HEK293T (cell line): ENCODE measurements at regions not wholly inside any gene's neighbourhood (a gene's known extent, or its start where the extent isn't known, plus 50 kb on each side); places are given as distances from the start of the nearest gene placed in this dataset.

Source experiments
- CTCF ChIA-PET: fragments of 350-600 bp; formaldehyde crosslinking; extraction: SDS; loops from one replicate; lab custom pipeline; 2021; ENCODE audit warnings: antibody characterized with exemption, inconsistent platforms; lab: Yijun Ruan, JAX
- POLR2A ChIA-PET: fragments of 350-600 bp; formaldehyde crosslinking; extraction: SDS; loops from one replicate; lab custom pipeline; 2020; ENCODE audit warnings: antibody characterized with exemption, inconsistent platforms; lab: Yijun Ruan, JAX
- DNase-seq: peaks from one replicate; pipeline ENCODE4 v3.0.0; 2012; ENCODE audit warnings: mixed read lengths; ENCODE audit errors: extremely low spot score
- ARNT ChIP-seq: fragments of 450-650 bp; IDR thresholded peaks from 2 replicates; pipeline ENCODE4 v1.6.1; 2017; ENCODE audit warnings: mild to moderate bottlenecking
- BHLHE40 ChIP-seq: fragments of 450-650 bp; IDR thresholded peaks from 2 replicates; pipeline ENCODE4 v1.6.1; 2016; ENCODE audit warnings: mild to moderate bottlenecking, moderate library complexity, borderline replicate concordance
- CTBP1 ChIP-seq: fragments of 450-650 bp; IDR thresholded peaks from 2 replicates; pipeline ENCODE4 v1.6.1; 2016; ENCODE audit warnings: borderline replicate concordance
- ELF4 ChIP-seq: fragments of 450-650 bp; IDR thresholded peaks from 2 replicates; pipeline ENCODE4 v1.6.1; 2017; ENCODE audit warnings: antibody characterized with exemption
- FOXA1 ChIP-seq: fragments of 450-650 bp; IDR thresholded peaks from 2 replicates; pipeline ENCODE4 v1.6.1; 2016; ENCODE audit warnings: mild to moderate bottlenecking
- FOXK2 ChIP-seq: fragments of 450-650 bp; IDR thresholded peaks from 2 replicates; pipeline ENCODE4 v1.6.1; 2016; ENCODE audit warnings: mild to moderate bottlenecking
- FOXM1 ChIP-seq: fragments of 450-650 bp; IDR thresholded peaks from 2 replicates; pipeline ENCODE4 v1.6.1; 2017; ENCODE audit warnings: mild to moderate bottlenecking, borderline replicate concordance
- HDGF ChIP-seq: fragments of 450-650 bp; IDR thresholded peaks from 2 replicates; pipeline ENCODE4 v1.6.1; 2017; ENCODE audit warnings: antibody characterized with exemption, borderline replicate concordance
- L3MBTL2 ChIP-seq: fragments of 450-650 bp; conservative IDR thresholded peaks from 2 replicates; pipeline ENCODE4 v1.6.1; 2016; ENCODE audit warnings: mild to moderate bottlenecking
- LEF1 ChIP-seq: fragments of 450-650 bp; IDR thresholded peaks from 2 replicates; pipeline ENCODE4 v1.6.1; 2017; ENCODE audit warnings: mild to moderate bottlenecking, borderline replicate concordance
- NFRKB ChIP-seq: fragments of 450-650 bp; IDR thresholded peaks from 2 replicates; pipeline ENCODE4 v1.6.1; 2016; ENCODE audit warnings: mild to moderate bottlenecking, moderate library complexity
- PKNOX1 ChIP-seq: fragments of 450-650 bp; IDR thresholded peaks from 2 replicates; pipeline ENCODE4 v1.6.1; 2016
- SP1 ChIP-seq: fragments of 450-650 bp; IDR thresholded peaks from 2 replicates; pipeline ENCODE4 v1.6.1; 2017
- SUZ12 ChIP-seq: fragments of 450-650 bp; IDR thresholded peaks from 2 replicates; pipeline ENCODE4 v1.6.1; 2016; ENCODE audit warnings: mild to moderate bottlenecking
- TARDBP ChIP-seq: fragments of 450-650 bp; IDR thresholded peaks from 2 replicates; pipeline ENCODE4 v1.6.1; 2016
- ZNF384 ChIP-seq: fragments of 450-650 bp; IDR thresholded peaks from 2 replicates; pipeline ENCODE4 v1.6.1; 2016

GRCh38 chr12:93203361-93203760 lies 174.4 kb upstream of the NUDT4 start:
- TF ChIP-seq BHLHE40: no peak
- TF ChIP-seq FOXK2: no peak
- no peak for TF ChIP-seq PKNOX1
- TF ChIP-seq FOXA1: no peak
- TF ChIP-seq CTBP1: no peak
- TF ChIP-seq L3MBTL2: no peak
- TF ChIP-seq FOXM1: no peak
- TF ChIP-seq SUZ12: no peak
- no peak for TF ChIP-seq ARNT
- no peak for TF ChIP-seq SP1
- no peak for DNase-seq
- POLR2A ChIA-PET: no interaction called here
- CTCF ChIA-PET: no interaction called here

GRCh38 chr12:93204896-93205295 lies 172.8 kb upstream of the NUDT4 start:
- ChIA-PET CTCF (no interaction called here), POLR2A (no interaction called here)
- TF ChIP-seq LEF1 (no peak), HDGF (no peak), ARNT (no peak), SUZ12 (no peak), FOXM1 (no peak), ZNF384 (no peak), FOXA1 (no peak), L3MBTL2 (no peak), BHLHE40 (no peak), PKNOX1 (no peak), FOXK2 (no peak), ELF4 (no peak), TARDBP (no peak), NFRKB (no peak), CTBP1 (no peak)
- no peak for DNase-seq

- TF ChIP-seq PKNOX1 (no peak), HDGF (no peak), BHLHE40 (no peak), SUZ12 (no peak), ZNF384 (no peak), ARNT (no peak), LEF1 (no peak), FOXA1 (no peak), ELF4 (no peak), TARDBP (no peak), NFRKB (no peak)
- POLR2A ChIA-PET: no interaction called here
- CTCF ChIA-PET: no interaction called here
- DNase-seq: no peak
Measured at GRCh38 chr12:93205361-93205760, 172.4 kb upstream of the NUDT4 start.

- DNase-seq: no peak
- POLR2A ChIA-PET: no interaction called here
- CTCF ChIA-PET: no interaction called here
- no peak for TF ChIP-seq LEF1
- TF ChIP-seq TARDBP: no peak
- TF ChIP-seq CTBP1: no peak
- no peak for TF ChIP-seq SUZ12
- no peak for TF ChIP-seq FOXM1
- no peak for TF ChIP-seq L3MBTL2
- TF ChIP-seq FOXK2: no peak
Measured at GRCh38 chr12:93208011-93208410, 169.7 kb upstream of the NUDT4 start.

GRCh38 chr12:93214523-93215289 lies 163.0 kb upstream of the NUDT4 start:
- no peak for TF ChIP-seq FOXM1
- TF ChIP-seq FOXA1: no peak
- no peak for TF ChIP-seq TARDBP
- no peak for TF ChIP-seq HDGF
- no peak for TF ChIP-seq LEF1
- CTCF ChIA-PET: interaction anchor here (0.5 kb wide), 1 partner anchor 45 kb away, joined by 3 read pairs; no protein-coding TSS in a partner anchor
- no peak for DNase-seq
- POLR2A ChIA-PET: no interaction called here

GRCh38 chr12:93215290-93215678 lies 162.4 kb upstream of the NUDT4 start:
- POLR2A ChIA-PET: no interaction called here
- no peak for TF ChIP-seq BHLHE40
- no peak for TF ChIP-seq HDGF
- no peak for TF ChIP-seq L3MBTL2
- no peak for TF ChIP-seq FOXM1
- no peak for TF ChIP-seq ARNT
- TF ChIP-seq ZNF384: no peak
- no peak for TF ChIP-seq LEF1
- no peak for DNase-seq
- CTCF ChIA-PET: no interaction called here

- POLR2A ChIA-PET: no interaction called here
- TF ChIP-seq PKNOX1 (no peak), FOXA1 (no peak), L3MBTL2 (no peak), ARNT (no peak), CTBP1 (no peak), HDGF (no peak), FOXM1 (no peak), BHLHE40 (no peak), SUZ12 (no peak), FOXK2 (no peak), SP1 (no peak), ELF4 (no peak), ZNF384 (no peak), TARDBP (no peak), LEF1 (no peak), NFRKB (no peak)
- DNase-seq: no peak
Measured at GRCh38 chr12:93219947-93220346, 157.8 kb upstream of the NUDT4 start.

More at GRCh38 chr12:93219947-93220346, 157.8 kb upstream of the NUDT4 start:
- CTCF ChIA-PET: no interaction called here
